Breast epithelium (tissue), 3 donors: ENCODE measurements at regions not wholly inside any gene's neighbourhood (a gene's known extent, or its start where the extent isn't known, plus 50 kb on each side); places are given as distances from the start of the nearest gene placed in this dataset.

Source experiments
- CTCF ChIP-seq, 3 donors: fragments of 450-650 bp; IDR thresholded peaks; one replicate each; pipeline ENCODE4 v1.5.1; 2016 to 2017; ENCODE audit warnings: antibody characterized with exemption in 3 of 3, mild to moderate bottlenecking in 3 of 3, moderate library complexity in 3 of 3
- POLR2A ChIP-seq: fragments of 450-650 bp; IDR thresholded peaks from one replicate; pipeline ENCODE4 v1.6.1; 2016; ENCODE audit warnings: antibody characterized with exemption, mild to moderate bottlenecking, moderate library complexity
- POLR2AphosphoS5 ChIP-seq, 3 donors: sonication (generic); formaldehyde crosslinking; IDR thresholded peaks; one replicate each; pipeline ENCODE4 v1.6.1; 2017; ENCODE audit warnings: antibody characterized with exemption in 3 of 3

- no peak for TF ChIP-seq POLR2A
- no peak for TF ChIP-seq CTCF (IDR thresholded peaks at IDR 0.05)
- TF ChIP-seq POLR2AphosphoS5 (IDR thresholded peaks at IDR 0.05) = no peak
These were observed 186.5 kb upstream of the ANKRD55 start for GRCh38 chr5:56419667-56420066.
